NCI-H345 treated with DMSO at 0.1 percent for 48 hours (cell line): ENCODE measurements at regions not wholly inside any gene's neighbourhood (a gene's known extent, or its start where the extent isn't known, plus 50 kb on each side); places are given as distances from the start of the nearest gene placed in this dataset.

Source experiments
- DNase-seq: peaks from one replicate; lab custom pipeline; 2025; ENCODE audit not compliant: unreplicated experiment; lab: John Stamatoyannopoulos, UW

GRCh38 chr4:125434136-125434535 lies 119.4 kb downstream of the FAT4 start:
- DNase-seq, result no peak

- no peak for DNase-seq
Observed at GRCh38 chr4:125440814-125441213, 126.1 kb downstream of the FAT4 start.

GRCh38 chr4:125444166-125444565 lies 129.4 kb downstream of the FAT4 start:
- no peak for DNase-seq

GRCh38 chr4:125445525-125445924 lies 130.8 kb downstream of the FAT4 start:
- DNase-seq, result no peak

- DNase-seq, result no peak
Observed at GRCh38 chr4:125447551-125448290, 133.0 kb downstream of the FAT4 start.

- DNase-seq, result no peak
Observed at GRCh38 chr4:125456075-125456474, 141.3 kb downstream of the FAT4 start.

GRCh38 chr4:125459531-125459930 lies 144.8 kb downstream of the FAT4 start:
- no peak for DNase-seq

- no peak for DNase-seq
Observed at GRCh38 chr4:125461676-125462363, 147.1 kb downstream of the FAT4 start.

- no peak for DNase-seq
Observed at GRCh38 chr4:125464146-125464545, 149.4 kb downstream of the FAT4 start.

GRCh38 chr4:125481334-125482045 lies 166.7 kb downstream of the FAT4 start:
- no peak for DNase-seq

GRCh38 chr4:125482822-125483221 lies 168.1 kb downstream of the FAT4 start:
- DNase-seq, result no peak

- no peak for DNase-seq
Observed at GRCh38 chr4:125483278-125483677, 168.5 kb downstream of the FAT4 start.

- no peak for DNase-seq
Observed at GRCh38 chr4:125484912-125485311, 170.2 kb downstream of the FAT4 start.

- DNase-seq, result no peak
Observed at GRCh38 chr4:125486351-125486750, 171.6 kb downstream of the FAT4 start.

GRCh38 chr4:125489952-125490690 lies 175.4 kb downstream of the FAT4 start:
- no peak for DNase-seq

GRCh38 chr4:125492957-125493356 lies 178.2 kb downstream of the FAT4 start:
- no peak for DNase-seq

- DNase-seq, result no peak
Observed at GRCh38 chr4:125497861-125498260, 183.1 kb downstream of the FAT4 start.

- no peak for DNase-seq
Observed at GRCh38 chr4:125498981-125499380, 184.2 kb downstream of the FAT4 start.

GRCh38 chr4:125501090-125501489 lies 186.3 kb downstream of the FAT4 start:
- DNase-seq, result no peak

GRCh38 chr4:125501568-125501967 lies 186.8 kb downstream of the FAT4 start:
- DNase-seq, result no peak

GRCh38 chr4:125505621-125506020 lies 190.9 kb downstream of the FAT4 start:
- DNase-seq, result no peak
